ENCODE measurements at regions not wholly inside any gene's neighbourhood (a gene's known extent, or its start where the extent isn't known, plus 50 kb on each side); places are given as distances from the start of the nearest gene placed in this dataset.

GRCh38 chr9:73780916-73781315, 629.3 kb downstream of the ANXA1 start:
- DNase-seq (ENCODE audit: low read depth), result no peak
- no peak overlapping the region for H3K4me3 ChIP-seq (ENCODE audit: low read depth, low read length)

GRCh38 chr9:73782166-73782565, 630.5 kb downstream of the ANXA1 start:
- TF ChIP-seq CTCF (IDR thresholded peaks at IDR 0.05; ENCODE audit: control insufficient read depth, extremely low read depth, insufficient read depth), result no peak
- H3K4me3 ChIP-seq (ENCODE audit: low read depth, low read length), result no peak overlapping the region
- DNase-seq (ENCODE audit: low read depth), result no peak

More at GRCh38 chr9:73780916-73781315, 629.3 kb downstream of the ANXA1 start:
- TF ChIP-seq CTCF (IDR thresholded peaks at IDR 0.05; ENCODE audit: control insufficient read depth, extremely low read depth, insufficient read depth), result no peak

GRCh38 chr9:73799446-73799845, 647.8 kb downstream of the ANXA1 start:
- TF ChIP-seq CTCF (IDR thresholded peaks at IDR 0.05; ENCODE audit: control insufficient read depth, extremely low read depth, insufficient read depth), result no peak
- DNase-seq (ENCODE audit: low read depth), result no peak
- H3K4me3 ChIP-seq (ENCODE audit: low read depth, low read length), result no peak overlapping the region

DNA sequence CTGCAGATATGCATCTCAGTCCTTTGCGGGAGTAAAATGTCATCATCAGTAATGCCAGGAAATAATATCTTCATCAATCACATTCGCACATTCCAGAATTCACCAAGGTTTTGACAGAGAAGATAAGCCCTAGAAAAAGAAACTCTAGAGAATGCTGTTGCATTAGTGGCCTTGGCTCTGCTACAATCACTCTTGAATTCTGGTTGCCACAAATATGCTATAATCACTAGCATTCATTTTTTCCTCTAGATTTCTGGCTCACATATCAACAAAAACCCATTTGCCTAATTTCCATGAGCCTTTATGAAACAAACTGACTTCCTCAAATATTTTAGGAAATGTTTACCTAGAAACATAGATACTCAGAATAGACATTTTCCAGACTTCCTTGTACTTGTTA, 653.4 kb downstream of the ANXA1 start:
- TF ChIP-seq CTCF (IDR thresholded peaks at IDR 0.05; ENCODE audit: control insufficient read depth, extremely low read depth, insufficient read depth), result no peak
- H3K4me3 ChIP-seq (ENCODE audit: low read depth, low read length), result no peak overlapping the region
- no peak for DNase-seq (ENCODE audit: low read depth)

GRCh38 chr9:73805853-73806458, 654.3 kb downstream of the ANXA1 start:
- DNase-seq (ENCODE audit: low read depth), result no peak
- no peak for TF ChIP-seq CTCF (IDR thresholded peaks at IDR 0.05; ENCODE audit: control insufficient read depth, extremely low read depth, insufficient read depth)
- H3K4me3 ChIP-seq (ENCODE audit: low read depth, low read length), result no peak overlapping the region

DNA sequence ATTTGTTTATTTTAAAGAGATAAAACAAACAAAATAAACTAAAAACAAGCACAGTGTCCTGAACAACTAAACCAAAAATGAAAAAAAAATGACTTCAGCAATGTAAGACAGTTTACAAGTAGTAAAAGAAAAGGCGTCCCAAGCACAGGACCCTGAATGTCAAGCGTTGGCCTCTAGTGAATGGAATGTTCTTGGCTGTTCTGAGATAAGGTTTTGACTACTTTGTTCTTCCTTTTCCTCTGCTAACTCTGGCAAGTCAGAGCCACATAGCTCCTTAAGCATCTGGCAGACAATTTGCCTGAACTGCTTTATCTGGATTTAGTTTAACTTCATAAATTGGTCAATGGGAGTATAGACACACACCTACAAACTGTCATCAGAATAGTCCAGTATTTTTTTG, 655.2 kb downstream of the ANXA1 start:
- TF ChIP-seq CTCF (IDR thresholded peaks at IDR 0.05; ENCODE audit: control insufficient read depth, extremely low read depth, insufficient read depth), result no peak

DNA sequence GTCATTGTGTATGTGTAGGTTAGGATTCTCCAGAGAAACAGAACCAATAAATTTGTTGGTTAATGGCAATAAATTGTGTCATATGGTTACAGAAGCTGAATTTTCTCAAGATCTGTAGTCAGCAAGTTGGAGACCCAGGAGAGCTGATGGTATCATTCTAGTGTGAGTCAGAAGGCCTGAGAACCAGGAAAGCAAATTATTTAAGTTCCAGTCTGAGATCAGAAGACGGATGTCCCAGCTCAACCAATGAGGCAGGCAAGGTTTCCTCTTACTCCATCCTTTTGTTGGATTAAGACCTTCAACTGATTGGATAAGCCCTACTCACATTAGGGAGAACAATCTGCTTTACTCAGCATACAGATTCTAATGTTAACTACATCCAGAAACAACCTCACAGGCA, 656.3 kb downstream of the ANXA1 start:
- DNase-seq (ENCODE audit: low read depth), result no peak
- TF ChIP-seq CTCF (IDR thresholded peaks at IDR 0.05; ENCODE audit: control insufficient read depth, extremely low read depth, insufficient read depth), result no peak
- no peak overlapping the region for H3K4me3 ChIP-seq (ENCODE audit: low read depth, low read length)

More for the DNA sequence above, 655.2 kb downstream of the ANXA1 start:
- H3K4me3 ChIP-seq (ENCODE audit: low read depth, low read length), result no peak overlapping the region
- DNase-seq (ENCODE audit: low read depth), result no peak

All from LNCaP clone FGC (cell line).